ENCODE measurements at regions not wholly inside any gene's neighbourhood (a gene's known extent, or its start where the extent isn't known, plus 50 kb on each side); places are given as distances from the start of the nearest gene placed in this dataset.

DNA sequence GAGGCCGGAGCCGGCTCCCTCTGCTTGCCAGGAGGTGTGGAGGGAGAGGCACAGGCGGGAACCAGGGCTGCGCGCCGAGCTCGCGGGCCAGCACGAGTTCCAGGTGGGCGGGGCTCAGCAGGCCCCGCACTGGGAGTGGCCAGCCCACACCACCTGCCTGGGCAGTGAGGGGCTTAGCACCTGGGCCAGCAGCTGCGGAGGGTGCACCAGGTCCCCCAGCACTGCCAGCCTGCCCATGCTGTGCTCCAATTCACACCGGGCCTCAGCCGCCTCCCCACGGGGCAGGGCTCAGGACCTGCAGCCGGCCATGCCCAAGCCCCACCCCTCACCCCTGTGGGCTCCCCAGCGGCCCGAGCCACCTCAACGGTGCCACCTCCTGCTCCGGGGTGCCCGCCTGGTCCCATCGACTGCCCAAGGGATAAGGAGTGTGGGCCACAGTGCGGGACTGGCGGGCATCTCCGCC, 72.4 kb upstream of the PPP2R5C start:
- TF ChIP-seq TSHZ1 (tag by site-specific recombination; IDR thresholded peaks at IDR 0.05; ENCODE audit: borderline replicate concordance) (no peak), ZNF274 (IDR thresholded peaks at IDR 0.05; ENCODE audit: low read length) (no peak), ZNF274 (tag by site-specific recombination; IDR thresholded peaks at IDR 0.05; ENCODE audit: borderline replicate concordance) (no peak), HOXA7 (CRISPR knock-in tag; IDR thresholded peaks at IDR 0.05; ENCODE audit: borderline replicate concordance) (no peak), PRDM4 (tag by site-specific recombination; IDR thresholded peaks at IDR 0.05) (no peak), CTCF (tag by site-specific recombination; IDR thresholded peaks at IDR 0.05) (no peak), ZNF354C (tag by site-specific recombination; IDR thresholded peaks at IDR 0.05; ENCODE audit: borderline replicate concordance, low read depth) (no peak), ZNF670 (tag by site-specific recombination; IDR thresholded peaks at IDR 0.05; ENCODE audit: low read depth) (no peak), ZNF658 (tag by site-specific recombination; IDR thresholded peaks at IDR 0.05) (no peak), KLF17 (tag by site-specific recombination; IDR thresholded peaks at IDR 0.05) (no peak)
